Smooth muscle cell (in vitro differentiated cells): ENCODE measurements at regions not wholly inside any gene's neighbourhood (a gene's known extent, or its start where the extent isn't known, plus 50 kb on each side); places are given as distances from the start of the nearest gene placed in this dataset.

ENCODE experiments used
- DNase-seq: peaks from one replicate; lab custom pipeline; 2025; ENCODE audit not compliant: unreplicated experiment; lab: John Stamatoyannopoulos, UW
- H2AFZ ChIP-seq: fragments of 200-600 bp; sonication (generic); 2 replicates; pipeline ENCODE4 v1.6.0; 2016; ENCODE audit warnings: antibody characterized with exemption, low read depth, mild to moderate bottlenecking
- H3F3A ChIP-seq: fragments of 200-600 bp; sonication (generic); 2 replicates; pipeline ENCODE4 v1.6.0; 2017; ENCODE audit warnings: antibody characterized with exemption, low read depth
- H3K27ac ChIP-seq: fragments of 200-600 bp; sonication (generic); 2 replicates; pipeline ENCODE4 v1.5.1; 2016; ENCODE audit warnings: low read depth, mild to moderate bottlenecking
- H3K27me3 ChIP-seq: fragments of 200-600 bp; sonication (generic); 2 replicates; pipeline ENCODE4 v1.6.1; 2016; ENCODE audit warnings: low read depth, mild to moderate bottlenecking
- H3K36me3 ChIP-seq: fragments of 200-600 bp; sonication (generic); 2 replicates; pipeline ENCODE4 v1.5.1; 2016; ENCODE audit warnings: low read depth
- H3K4me1 ChIP-seq: fragments of 200-600 bp; sonication (generic); 2 replicates; pipeline ENCODE4 v1.5.1; 2016; ENCODE audit warnings: low read depth
- H3K4me2 ChIP-seq: fragments of 200-600 bp; sonication (generic); 2 replicates; pipeline ENCODE4 v1.6.0; 2016; ENCODE audit warnings: mild to moderate bottlenecking
- H3K4me3 ChIP-seq: fragments of 200-600 bp; sonication (generic); 2 replicates; pipeline ENCODE4 v1.5.1; 2016; ENCODE audit warnings: mild to moderate bottlenecking
- H3K79me2 ChIP-seq: fragments of 200-600 bp; sonication (generic); 2 replicates; pipeline ENCODE4 v1.6.0; 2016; ENCODE audit warnings: low read depth, mild to moderate bottlenecking
- H3K9ac ChIP-seq: fragments of 200-600 bp; sonication (generic); 2 replicates; pipeline ENCODE4 v1.6.0; 2016; ENCODE audit warnings: low read depth
- H3K9me3 ChIP-seq: fragments of 200-600 bp; sonication (generic); replicated peaks from 2 replicates; pipeline ENCODE4 v1.5.1; 2016; ENCODE audit warnings: low read depth
- H4K20me1 ChIP-seq: fragments of 200-600 bp; sonication (generic); 2 replicates; pipeline ENCODE4 v1.6.0; 2016; ENCODE audit warnings: low read depth
- CTCF ChIP-seq: fragments of 200-600 bp; sonication (generic); IDR thresholded peaks from 2 replicates; pipeline ENCODE4 v1.5.1; 2017; ENCODE audit warnings: borderline replicate concordance, mild to moderate bottlenecking, antibody characterized with exemption; ENCODE audit not compliant: insufficient read depth, poor library complexity, severe bottlenecking
- WGBS: methylation state at CpG from one replicate; pipeline ENCODE4 v1.1.7; 2016; ENCODE audit warnings: low lambda C conversion rate; 5-methylcytosine and 5-hydroxymethylcytosine counted together

GRCh38 chr5:97338729-97339128, 155.7 kb upstream of the RIOK2 start:
- no peak overlapping the region for H3K27ac ChIP-seq
- no peak overlapping the region for H3K4me3 ChIP-seq
- H2AFZ ChIP-seq = no peak overlapping the region
- DNase-seq = no peak
- H3K4me2 ChIP-seq = no peak overlapping the region
- WGBS = 77% methylated on average over 1 of the region's 1 CpG
- no peaks in the 10 kb centered on the region for H3K36me3 ChIP-seq
- H3K27me3 ChIP-seq = no peaks in the 10 kb centered on the region
- no peaks in the 10 kb centered on the region for H3K9me3 ChIP-seq
- no peak overlapping the region for H3K9ac ChIP-seq
- H3F3A ChIP-seq = no peaks in the 10 kb centered on the region
- H4K20me1 ChIP-seq = no peaks in the 10 kb centered on the region
- TF ChIP-seq CTCF = no peak
- no peaks in the 10 kb centered on the region for H3K79me2 ChIP-seq
- H3K4me1 ChIP-seq = no peaks in the 10 kb centered on the region

GRCh38 chr5:97355775-97356174, 172.7 kb upstream of the RIOK2 start:
- H3K4me3 ChIP-seq = no peak overlapping the region
- H3K4me2 ChIP-seq = no peak overlapping the region
- no peaks in the 10 kb centered on the region for H3F3A ChIP-seq
- no peak for TF ChIP-seq CTCF
- H3K9me3 ChIP-seq = no peaks in the 10 kb centered on the region
- H3K4me1 ChIP-seq = no peaks in the 10 kb centered on the region
- no peaks in the 10 kb centered on the region for H3K79me2 ChIP-seq
- no peak overlapping the region for H3K27ac ChIP-seq
- no peak overlapping the region for H2AFZ ChIP-seq
- no peaks in the 10 kb centered on the region for H4K20me1 ChIP-seq
- H3K9ac ChIP-seq = no peak overlapping the region
- 70% methylated on average over 4 of the region's 4 CpGs for WGBS
- no peak for DNase-seq
- no peaks in the 10 kb centered on the region for H3K27me3 ChIP-seq
- no peaks in the 10 kb centered on the region for H3K36me3 ChIP-seq

GRCh38 chr5:97363577-97363976, 180.5 kb upstream of the RIOK2 start:
- Histone ChIP-seq H3K27ac (no peak overlapping the region), H3K4me2 (no peak overlapping the region), H3K27me3 (no peaks in the 10 kb centered on the region), H2AFZ (no peak overlapping the region), H3K9ac (no peak overlapping the region), H3K9me3 (no peaks in the 10 kb centered on the region), H3K4me3 (no peak overlapping the region), H3K79me2 (no peaks in the 10 kb centered on the region), H3F3A (no peaks in the 10 kb centered on the region), H3K4me1 (peaks cover 9% of the 10 kb centered on the region), H4K20me1 (no peaks in the 10 kb centered on the region), H3K36me3 (no peaks in the 10 kb centered on the region)
- no peak for TF ChIP-seq CTCF
- DNase-seq = no peak
- 89% methylated on average over 3 of the region's 3 CpGs for WGBS

GRCh38 chr5:97364731-97365130, 181.7 kb upstream of the RIOK2 start:
- no peaks in the 10 kb centered on the region for H3F3A ChIP-seq
- H3K9me3 ChIP-seq = no peaks in the 10 kb centered on the region
- H3K4me3 ChIP-seq = no peak overlapping the region
- H3K79me2 ChIP-seq = no peaks in the 10 kb centered on the region
- H3K4me1 ChIP-seq = peaks cover 9% of the 10 kb centered on the region
- no peaks in the 10 kb centered on the region for H3K36me3 ChIP-seq
- no peak overlapping the region for H3K4me2 ChIP-seq
- H4K20me1 ChIP-seq = no peaks in the 10 kb centered on the region
- no peak overlapping the region for H2AFZ ChIP-seq
- 58% methylated on average over 1 of the region's 1 CpG for WGBS
- TF ChIP-seq CTCF = no peak
- no peak for DNase-seq
- H3K9ac ChIP-seq = no peak overlapping the region
- no peak overlapping the region for H3K27ac ChIP-seq
- H3K27me3 ChIP-seq = no peaks in the 10 kb centered on the region
